ENCODE measurements at regions not wholly inside any gene's neighbourhood (a gene's known extent, or its start where the extent isn't known, plus 50 kb on each side); places are given as distances from the start of the nearest gene placed in this dataset.
"Not testable (repeated sequence)": the region's sequence is repeated elsewhere in the genome, so short reads cannot be mapped to it uniquely, and the experiment has no call there.

- DNase-seq = no peak
These were observed 734.4 kb downstream of the PLA2G4A start for GRCh38 chr1:187563191-187563590.

- DNase-seq = no peak
These were observed 737.6 kb downstream of the PLA2G4A start for GRCh38 chr1:187566354-187566753.

- no peak for DNase-seq
These were observed 739.3 kb downstream of the PLA2G4A start for GRCh38 chr1:187568067-187568466.

GRCh38 chr1:187570166-187570565 lies 741.4 kb downstream of the PLA2G4A start:
- DNase-seq = no peak

- DNase-seq = no peak
These were observed 748.9 kb downstream of the PLA2G4A start for GRCh38 chr1:187577610-187578009.

- no peak for DNase-seq
These were observed 760.2 kb downstream of the PLA2G4A start for GRCh38 chr1:187588917-187589316.

GRCh38 chr1:187605736-187606135 lies 777.0 kb downstream of the PLA2G4A start:
- DNase-seq = no peak

- not testable (repeated sequence) for DNase-seq
These were observed 787.3 kb downstream of the PLA2G4A start for GRCh38 chr1:187615853-187616735.

GRCh38 chr1:187616830-187617229 lies 788.1 kb downstream of the PLA2G4A start:
- DNase-seq = not testable (repeated sequence)

GRCh38 chr1:187617776-187618175 lies 789.0 kb downstream of the PLA2G4A start:
- no peak for DNase-seq

- no peak for DNase-seq
These were observed 790.4 kb downstream of the PLA2G4A start for GRCh38 chr1:187619175-187619574.

GRCh38 chr1:187621951-187622350 lies 793.2 kb downstream of the PLA2G4A start:
- DNase-seq = no peak

GRCh38 chr1:187622545-187622944 lies 793.8 kb downstream of the PLA2G4A start:
- no peak for DNase-seq

- no peak for DNase-seq
These were observed 796.2 kb downstream of the PLA2G4A start for GRCh38 chr1:187624812-187625545.

GRCh38 chr1:187626056-187626455 lies 797.3 kb downstream of the PLA2G4A start:
- DNase-seq = peak; percentile 62

- DNase-seq = no peak
These were observed 798.8 kb downstream of the PLA2G4A start for GRCh38 chr1:187627516-187627915.

- no peak for DNase-seq
These were observed 800.3 kb downstream of the PLA2G4A start for GRCh38 chr1:187629075-187629474.

GRCh38 chr1:187630653-187631380 lies 802.1 kb downstream of the PLA2G4A start:
- DNase-seq = peak; percentile 95

GRCh38 chr1:187631381-187631675 lies 802.6 kb downstream of the PLA2G4A start:
- DNase-seq = no peak

GRCh38 chr1:187631984-187632383 lies 803.2 kb downstream of the PLA2G4A start:
- peak; percentile 87 for DNase-seq

- no peak for DNase-seq
These were observed 806.2 kb downstream of the PLA2G4A start for GRCh38 chr1:187634940-187635339.

GRCh38 chr1:187638733-187639434 lies 810.1 kb downstream of the PLA2G4A start:
- no peak for DNase-seq

- DNase-seq = peak; percentile 85
These were observed 812.3 kb downstream of the PLA2G4A start for GRCh38 chr1:187641015-187641414.

Measured in islet precursor cell (in vitro differentiated cells).